ENCODE measurements at regions not wholly inside any gene's neighbourhood (a gene's known extent, or its start where the extent isn't known, plus 50 kb on each side); places are given as distances from the start of the nearest gene placed in this dataset.

- DNase-seq (ENCODE audit: low read depth), result peak; percentile 91
- no peak for TF ChIP-seq CTCF (IDR thresholded peaks at IDR 0.05; ENCODE audit: insufficient read depth, low read length)
- H3K4me3 ChIP-seq (ENCODE audit: low read depth, low read length), result no peak overlapping the region
Measured at GRCh38 chr12:124392667-124393413, 97.9 kb downstream of the RFLNA start.

GRCh38 chr12:124392271-124392666, 97.4 kb downstream of the RFLNA start:
- no peak overlapping the region for H3K4me3 ChIP-seq (ENCODE audit: low read depth, low read length)
- DNase-seq (ENCODE audit: low read depth), result no peak
- peak; percentile 9 for TF ChIP-seq CTCF (IDR thresholded peaks at IDR 0.05; ENCODE audit: insufficient read depth, low read length)

- no peak overlapping the region for H3K4me3 ChIP-seq (ENCODE audit: low read depth, low read length)
- TF ChIP-seq CTCF (IDR thresholded peaks at IDR 0.05; ENCODE audit: insufficient read depth, low read length), result no peak
- peak; percentile 47 for DNase-seq (ENCODE audit: low read depth)
Measured at GRCh38 chr12:124391340-124392261, 96.7 kb downstream of the RFLNA start.

GRCh38 chr12:124390442-124391097, 95.7 kb downstream of the RFLNA start:
- TF ChIP-seq CTCF (IDR thresholded peaks at IDR 0.05; ENCODE audit: insufficient read depth, low read length), result no peak
- DNase-seq (ENCODE audit: low read depth), result peak; percentile 80
- H3K4me3 ChIP-seq (ENCODE audit: low read depth, low read length), result no peak overlapping the region

- DNase-seq (ENCODE audit: low read depth), result no peak
Measured at GRCh38 chr12:124389725-124390441, 95.0 kb downstream of the RFLNA start.

More at GRCh38 chr12:124389725-124390441, 95.0 kb downstream of the RFLNA start:
- no peak for TF ChIP-seq CTCF (IDR thresholded peaks at IDR 0.05; ENCODE audit: insufficient read depth, low read length)
- H3K4me3 ChIP-seq (ENCODE audit: low read depth, low read length), result peak overlapping the region; percentile 77
